ENCODE measurements at regions not wholly inside any gene's neighbourhood (a gene's known extent, or its start where the extent isn't known, plus 50 kb on each side); places are given as distances from the start of the nearest gene placed in this dataset.

- no peak for DNase-seq
Observed at GRCh38 chr3:41053220-41053619, 146.1 kb upstream of the CTNNB1 start.

- no peak for DNase-seq
Observed at GRCh38 chr3:41060106-41060505, 139.2 kb upstream of the CTNNB1 start.

GRCh38 chr3:41064070-41064469 lies 135.2 kb upstream of the CTNNB1 start:
- DNase-seq = no peak

DNA sequence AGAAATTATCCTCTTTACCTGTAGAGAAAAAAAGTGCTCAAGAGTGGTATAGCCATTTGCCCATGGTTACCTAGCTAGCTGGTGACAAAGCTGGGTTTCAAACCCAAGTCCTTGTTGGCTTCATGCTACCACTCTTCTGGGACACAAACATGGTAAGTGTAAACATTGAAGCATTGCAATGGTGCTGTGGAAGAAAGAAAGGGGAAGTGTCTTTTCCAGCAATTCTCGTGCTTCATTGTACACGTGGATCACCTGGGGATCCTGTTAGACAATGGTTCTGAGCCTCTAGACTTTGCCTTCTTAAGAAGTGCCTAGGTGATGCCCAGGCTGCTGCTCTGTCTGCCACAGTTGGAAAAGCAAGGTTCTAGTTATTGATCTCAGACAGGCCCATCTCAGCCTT lies 134.8 kb upstream of the CTNNB1 start:
- DNase-seq = no peak

GRCh38 chr3:41065340-41065739 lies 134.0 kb upstream of the CTNNB1 start:
- no peak for DNase-seq

- no peak for DNase-seq
Observed at GRCh38 chr3:41073190-41073589, 126.1 kb upstream of the CTNNB1 start.

- DNase-seq = no peak
Observed at GRCh38 chr3:41075975-41076374, 123.3 kb upstream of the CTNNB1 start.

DNA sequence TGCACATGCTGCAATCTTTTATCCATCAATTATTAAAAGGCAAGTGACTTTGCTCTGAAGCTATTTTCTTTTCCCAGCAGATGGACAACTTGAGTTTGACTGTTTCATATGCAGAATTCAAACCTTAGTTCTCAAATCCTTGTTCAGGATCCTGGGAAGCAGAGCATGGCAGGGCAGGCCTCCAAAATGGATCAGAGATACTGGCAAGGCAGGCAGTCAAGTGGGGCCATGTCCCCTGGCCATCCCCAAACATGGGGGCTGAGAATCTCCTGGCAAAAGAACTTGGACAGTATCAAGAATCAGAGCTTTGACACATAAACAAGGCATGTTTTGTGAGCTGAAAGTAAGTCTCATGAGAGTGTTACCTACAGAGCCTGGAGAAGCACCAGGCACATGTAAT lies 122.9 kb upstream of the CTNNB1 start:
- no peak for DNase-seq

GRCh38 chr3:41080141-41080540 lies 119.2 kb upstream of the CTNNB1 start:
- no peak for DNase-seq

DNA sequence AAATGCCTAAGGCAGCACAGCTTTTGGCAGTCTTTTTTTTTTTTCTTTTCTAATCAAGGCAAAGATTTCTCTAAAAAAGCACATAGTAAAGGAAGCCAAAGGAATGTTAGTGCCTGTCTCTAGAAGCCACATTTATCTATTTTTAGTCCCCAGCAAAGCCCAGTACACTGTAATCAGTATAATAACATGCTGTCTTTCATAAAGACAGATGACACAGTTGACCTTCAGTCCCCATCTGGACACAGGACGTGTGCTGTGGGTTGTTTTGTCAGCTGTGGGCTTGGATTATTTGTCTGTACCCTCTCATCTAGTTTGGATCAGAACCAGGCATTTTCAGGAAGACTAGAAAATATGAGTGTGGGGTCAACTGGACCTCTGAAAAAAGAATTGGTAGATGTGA lies 110.4 kb upstream of the CTNNB1 start:
- DNase-seq = no peak

GRCh38 chr3:41089566-41089965 lies 109.7 kb upstream of the CTNNB1 start:
- no peak for DNase-seq

- no peak for DNase-seq
Observed at GRCh38 chr3:41092844-41093243, 106.5 kb upstream of the CTNNB1 start.

- no peak for DNase-seq
Observed at GRCh38 chr3:41093476-41093875, 105.8 kb upstream of the CTNNB1 start.

GRCh38 chr3:41094351-41094750 lies 105.0 kb upstream of the CTNNB1 start:
- no peak for DNase-seq

DNA sequence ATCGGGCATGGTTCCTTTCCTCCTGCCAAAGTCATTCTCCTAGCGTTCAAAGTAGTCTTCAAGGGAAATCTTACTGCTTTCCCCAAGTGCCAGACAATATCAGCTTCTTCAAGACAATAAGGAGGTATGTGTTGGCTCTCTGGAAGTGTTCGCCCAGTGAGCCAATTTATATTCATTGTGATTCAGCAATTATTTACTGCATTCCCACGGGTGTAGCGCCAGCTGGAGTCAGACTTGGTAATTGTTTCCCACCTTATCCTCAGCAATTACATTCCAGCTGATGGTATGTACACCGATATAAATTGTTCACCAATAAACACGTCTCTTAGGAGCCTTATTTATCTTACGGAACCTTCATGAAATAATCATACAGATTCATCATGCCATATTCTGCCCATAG lies 103.6 kb upstream of the CTNNB1 start:
- DNase-seq = no peak

DNA sequence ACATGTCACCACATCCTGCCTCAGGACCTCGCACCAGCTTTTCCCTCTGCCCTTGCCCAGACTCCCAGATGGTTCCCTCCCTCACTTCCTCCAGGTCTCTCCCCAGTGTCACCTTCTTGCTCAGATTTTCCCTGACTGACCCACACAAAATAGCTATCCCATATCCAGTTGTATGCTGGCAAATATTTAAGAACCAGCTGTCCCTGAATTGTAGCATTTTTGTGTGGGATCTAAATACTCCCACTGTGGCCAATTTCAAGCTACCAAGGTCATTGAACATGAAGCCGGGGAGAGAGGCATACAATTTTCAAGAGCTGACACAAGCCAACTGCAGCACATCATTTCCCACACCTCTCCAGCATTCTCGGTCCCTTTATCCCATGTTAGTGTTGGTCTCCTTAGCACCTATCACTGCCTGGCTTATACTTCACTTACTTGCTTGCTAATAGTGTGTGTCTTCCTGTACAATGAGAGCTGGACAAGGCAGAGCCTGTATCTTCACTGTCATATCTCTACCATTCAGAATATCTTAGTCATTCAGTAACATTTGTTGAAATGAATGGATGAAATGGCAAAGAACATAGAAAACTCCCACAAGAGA lies 101.3 kb upstream of the CTNNB1 start:
- no peak for DNase-seq

GRCh38 chr3:41101231-41101630 lies 98.1 kb upstream of the CTNNB1 start:
- no peak for DNase-seq

- no peak for DNase-seq
Observed at GRCh38 chr3:41102053-41102556, 97.2 kb upstream of the CTNNB1 start.

GRCh38 chr3:41102750-41103149 lies 96.6 kb upstream of the CTNNB1 start:
- DNase-seq = no peak

- no peak for DNase-seq
Observed at GRCh38 chr3:41103200-41103599, 96.1 kb upstream of the CTNNB1 start.

DNA sequence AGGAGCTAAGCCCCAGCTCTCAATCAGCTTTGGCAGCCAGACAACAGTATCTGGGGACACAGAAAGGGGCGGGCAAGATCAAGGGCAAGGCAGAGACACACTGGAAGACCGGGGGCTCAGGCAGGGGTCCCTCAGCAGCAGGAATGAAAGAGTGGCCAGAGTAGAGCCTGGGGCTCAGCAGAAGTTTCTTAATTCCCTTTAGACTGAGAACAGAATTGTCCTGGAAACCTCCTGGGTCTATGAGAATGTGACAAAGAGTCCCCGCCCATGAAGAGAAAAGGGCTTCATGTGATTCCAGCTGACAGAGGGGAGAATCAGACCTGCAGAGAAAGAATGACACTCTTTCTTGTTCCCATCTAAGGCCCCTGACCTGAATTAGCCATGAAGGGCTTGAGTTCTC lies 95.2 kb upstream of the CTNNB1 start:
- no peak for DNase-seq

DNA sequence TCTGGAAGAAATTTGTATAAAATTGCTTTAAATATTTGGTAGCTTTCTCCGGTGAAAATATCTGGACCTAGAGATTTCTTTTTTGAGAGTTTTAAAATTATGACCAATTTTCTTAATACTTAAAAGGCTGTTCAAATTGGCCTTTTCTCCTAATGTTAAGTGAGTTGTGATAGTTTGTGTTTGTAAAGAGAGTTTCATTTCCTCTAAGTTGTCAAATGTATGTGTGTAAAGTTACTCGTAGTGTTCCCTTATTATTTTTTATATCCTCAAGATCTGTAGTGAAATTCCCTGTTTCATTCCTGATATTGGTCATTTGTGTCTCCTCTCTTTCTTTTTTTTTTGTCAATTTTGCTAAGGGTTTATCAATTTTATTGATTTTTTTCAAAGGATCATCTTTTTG lies 92.6 kb upstream of the CTNNB1 start:
- no peak for DNase-seq

DNA sequence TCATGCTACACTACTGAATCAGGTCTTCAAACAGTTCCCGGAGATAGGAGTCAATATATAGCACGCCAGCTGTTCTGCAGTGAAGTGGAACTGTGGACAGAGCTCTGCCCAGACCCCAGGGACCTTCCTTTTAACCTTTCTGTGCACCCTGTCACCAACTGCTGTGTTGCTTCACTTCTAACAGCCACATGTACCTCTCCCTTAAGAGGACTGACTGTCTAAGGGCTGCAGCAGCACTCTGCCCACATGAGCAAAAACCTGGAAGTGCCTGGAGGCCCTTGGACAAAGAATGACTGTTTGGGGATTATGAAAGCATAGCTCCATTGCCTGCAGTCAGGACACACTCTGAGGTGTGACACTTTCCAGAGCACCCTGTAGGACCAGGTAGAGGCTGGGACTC lies 88.3 kb upstream of the CTNNB1 start:
- DNase-seq = no peak

DNA sequence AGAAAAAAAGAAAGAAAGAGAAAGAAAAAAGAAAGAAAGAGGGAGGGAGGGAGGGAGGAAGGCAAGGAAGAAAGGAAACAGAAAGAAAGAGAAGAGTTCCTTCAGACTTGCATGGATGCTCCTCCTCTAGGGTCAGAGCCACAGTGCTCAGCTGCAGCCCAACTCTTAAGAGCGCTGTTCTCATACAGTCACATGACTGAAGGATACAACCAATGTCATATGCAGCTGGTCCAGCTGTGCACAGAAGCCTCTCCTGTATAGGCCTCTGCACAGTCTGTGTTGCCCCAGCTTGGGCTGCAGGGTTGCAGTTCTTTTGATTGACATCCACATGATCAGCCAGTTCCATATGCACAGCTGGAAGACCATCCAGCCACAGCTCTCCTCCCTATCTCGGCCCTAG lies 86.8 kb upstream of the CTNNB1 start:
- no peak for DNase-seq

- no peak for DNase-seq
Observed at GRCh38 chr3:41115069-41115468, 84.2 kb upstream of the CTNNB1 start.

DNA sequence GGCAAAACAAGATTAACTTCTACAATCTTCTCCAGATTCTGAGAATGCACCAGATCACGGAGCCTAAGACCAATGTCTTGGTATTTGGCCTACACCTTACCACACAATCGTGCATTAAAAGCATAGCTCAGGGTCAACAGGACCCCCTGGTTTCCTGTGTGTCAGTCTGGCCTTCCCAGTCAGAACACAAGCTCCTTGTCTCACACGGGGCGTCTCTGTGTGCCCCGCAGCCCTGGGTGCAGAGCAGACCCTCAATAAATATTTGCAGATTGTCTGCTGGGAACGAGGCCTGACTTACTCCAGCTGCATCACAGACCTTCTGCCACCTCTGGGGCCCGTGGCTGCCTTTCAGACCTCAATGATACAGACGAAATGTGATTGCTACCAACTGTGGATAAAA lies 82.5 kb upstream of the CTNNB1 start:
- no peak for DNase-seq

Data from GOT3 (cell line).